Spleen (tissue), 7 donors: ENCODE measurements at regions not wholly inside any gene's neighbourhood (a gene's known extent, or its start where the extent isn't known, plus 50 kb on each side); places are given as distances from the start of the nearest gene placed in this dataset.

Source experiments
- POLR2A ChIP-seq, 3 donors: fragments of 450-650 bp; IDR thresholded peaks; one replicate each; pipeline ENCODE4 v1.5.1; 2017; ENCODE audit warnings: antibody characterized with exemption in 3 of 3, mild to moderate bottlenecking in 1 of 3
- POLR2AphosphoS5 ChIP-seq, 3 donors: sonication (generic); formaldehyde crosslinking; IDR thresholded peaks; one replicate each; pipeline ENCODE4 v1.5.1; 2017; ENCODE audit warnings: antibody characterized with exemption in 3 of 3
- TF ChIP-seq, protein P1 (sequence below), 11 experiments: fragments of 200-600 bp in 7 of 11; fragments of 450-650 bp in 4 of 11; sonication (generic) in 4 of 11; IDR thresholded peaks in 8 of 11; conservative IDR thresholded peaks in 3 of 11; 1 replicate in 7 of 11; 2 replicates in 4 of 11; pipeline versions ENCODE4 v1.4.0 to v1.8.0; 2016 to 2021; ENCODE audit warnings: antibody characterized with exemption in 11 of 11, inconsistent platforms in 4 of 11, mild to moderate bottlenecking in 1 of 11
- donor health status: DM: no; HTN: no; CAD: no; lungs with moderate emphysema.
- donor health status: DM: no; HTN: no; CAD: no.
- donor health status: DM: no; HTN: no; CAD: no.

DNA sequence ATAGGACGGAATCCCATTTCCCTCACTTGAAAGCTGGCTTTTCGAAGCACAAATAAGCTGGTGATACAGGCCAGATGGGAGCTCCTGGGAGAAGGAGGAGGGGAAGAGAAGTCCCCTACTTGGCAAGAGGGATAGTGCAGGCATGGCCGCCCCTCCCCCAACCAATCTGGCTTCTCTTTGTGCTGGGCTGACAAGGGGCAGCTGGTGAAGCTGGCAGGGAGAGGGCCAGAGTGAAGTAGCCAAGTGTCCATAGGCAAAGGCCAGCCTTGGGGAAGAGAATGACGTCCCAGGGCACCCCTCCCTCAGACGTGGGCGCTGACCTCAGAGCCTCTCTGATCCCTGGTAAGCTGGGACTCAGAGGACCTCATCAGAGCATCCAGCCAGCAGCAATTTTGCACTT, 78.7 kb upstream of the GRAMD1B start:
- TF ChIP-seq, protein P1, sequence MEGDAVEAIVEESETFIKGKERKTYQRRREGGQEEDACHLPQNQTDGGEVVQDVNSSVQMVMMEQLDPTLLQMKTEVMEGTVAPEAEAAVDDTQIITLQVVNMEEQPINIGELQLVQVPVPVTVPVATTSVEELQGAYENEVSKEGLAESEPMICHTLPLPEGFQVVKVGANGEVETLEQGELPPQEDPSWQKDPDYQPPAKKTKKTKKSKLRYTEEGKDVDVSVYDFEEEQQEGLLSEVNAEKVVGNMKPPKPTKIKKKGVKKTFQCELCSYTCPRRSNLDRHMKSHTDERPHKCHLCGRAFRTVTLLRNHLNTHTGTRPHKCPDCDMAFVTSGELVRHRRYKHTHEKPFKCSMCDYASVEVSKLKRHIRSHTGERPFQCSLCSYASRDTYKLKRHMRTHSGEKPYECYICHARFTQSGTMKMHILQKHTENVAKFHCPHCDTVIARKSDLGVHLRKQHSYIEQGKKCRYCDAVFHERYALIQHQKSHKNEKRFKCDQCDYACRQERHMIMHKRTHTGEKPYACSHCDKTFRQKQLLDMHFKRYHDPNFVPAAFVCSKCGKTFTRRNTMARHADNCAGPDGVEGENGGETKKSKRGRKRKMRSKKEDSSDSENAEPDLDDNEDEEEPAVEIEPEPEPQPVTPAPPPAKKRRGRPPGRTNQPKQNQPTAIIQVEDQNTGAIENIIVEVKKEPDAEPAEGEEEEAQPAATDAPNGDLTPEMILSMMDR (IDR thresholded peaks at IDR 0.05 in 8 of 11, conservative IDR thresholded peaks at IDR 0.05 in 3 of 11), result no peak
- no peak for TF ChIP-seq POLR2A (IDR thresholded peaks at IDR 0.05)
- TF ChIP-seq POLR2AphosphoS5 (IDR thresholded peaks at IDR 0.05), result peak in 2 of 3 donors; percentile 15 to 51
